MCF 10A (cell line): ENCODE measurements at regions not wholly inside any gene's neighbourhood (a gene's known extent, or its start where the extent isn't known, plus 50 kb on each side); places are given as distances from the start of the nearest gene placed in this dataset.

Experiments used
- BruUV-seq: library from RNA; stranded (reverse); fragments of 400-500 nt; replicated peaks from 2 replicates; lab custom pipeline; 2021; lab: Mats Ljungman, UMichigan
- CTCF ChIA-PET: fragments of 300-600 bp; sonication (Branson Sonifier 250); formaldehyde crosslinking; extraction: SDS; loops from one replicate; lab custom pipeline; 2021; ENCODE audit warnings: antibody characterized with exemption, inconsistent platforms; lab: Yijun Ruan, JAX
- POLR2A ChIA-PET: fragments of 300-600, 350-650 bp; sonication (Branson Sonifier 250); formaldehyde crosslinking; extraction: SDS; loops from one replicate; lab custom pipeline; 2020; ENCODE audit warnings: antibody characterized with exemption, inconsistent platforms; lab: Yijun Ruan, JAX
- DNase-seq: peaks from one replicate; pipeline ENCODE4 v3.0.0-alpha.2; 2018; ENCODE audit not compliant: unreplicated experiment
- H3K27ac Mint-ChIP-seq: one replicate; pipeline ENCODE4 v1.8.0; 2022; ENCODE audit warnings: mild to moderate bottlenecking, low read depth, mixed read lengths; ENCODE audit not compliant: unreplicated experiment
- H3K27me3 Mint-ChIP-seq: one replicate; pipeline ENCODE4 v1.8.0; 2022; ENCODE audit warnings: mixed read lengths; ENCODE audit not compliant: insufficient read depth, unreplicated experiment
- H3K36me3 Mint-ChIP-seq: one replicate; pipeline ENCODE4 v1.8.0; 2022; ENCODE audit warnings: mild to moderate bottlenecking, moderate library complexity, mixed read lengths; ENCODE audit not compliant: insufficient read depth, unreplicated experiment
- H3K4me1 Mint-ChIP-seq: one replicate; pipeline ENCODE4 v1.8.0; 2022; ENCODE audit warnings: mixed read lengths; ENCODE audit not compliant: insufficient read depth, unreplicated experiment
- H3K4me3 Mint-ChIP-seq: one replicate; pipeline ENCODE4 v1.8.0; 2022; ENCODE audit warnings: mild to moderate bottlenecking, moderate library complexity, mixed read lengths; ENCODE audit not compliant: unreplicated experiment
- H3K9me3 Mint-ChIP-seq: one replicate; pipeline ENCODE4 v1.8.0; 2022; ENCODE audit warnings: mixed read lengths; ENCODE audit not compliant: unreplicated experiment
- intact Hi-C: fragments of 100-400 bp; cut with micrococcal nuclease; formaldehyde crosslinking; loops from 2 replicates; pipeline ENCODE4 v1.14.1; 2022
- TF ChIP-seq, protein P1 (sequence below): fragments of 200-600 bp; IDR thresholded peaks from one replicate; pipeline ENCODE4 v1.8.0; 2022; ENCODE audit warnings: antibody characterized with exemption, mild to moderate bottlenecking; ENCODE audit not compliant: unreplicated experiment

GRCh38 chr2:176553685-176554100, 284.5 kb downstream of the MTX2 start:
- H3K36me3 Mint-ChIP-seq = no peaks in the 10 kb centered on the region
- H3K27ac Mint-ChIP-seq = no peak overlapping the region
- no peaks in the 10 kb centered on the region for H3K9me3 Mint-ChIP-seq
- CTCF ChIA-PET = interaction anchor here (0.5 to 3.9 kb wide), 52 partner anchors 10 to 875 kb away, joined by 3 to 175 read pairs (median 6); no protein-coding TSS in a partner anchor
- POLR2A ChIA-PET = interaction anchor here (0.6 to 5.1 kb wide), 13 partner anchors 18 to 1710 kb away, joined by 3 to 50 read pairs (median 6); partner anchors contain the start of gene MTX2
- intact Hi-C loops = loop anchor here (1.0 to 5.0 kb wide), 6 partner anchors 85 to 594 kb away; partner anchors contain the start of gene MTX2
- TF ChIP-seq, protein P1, sequence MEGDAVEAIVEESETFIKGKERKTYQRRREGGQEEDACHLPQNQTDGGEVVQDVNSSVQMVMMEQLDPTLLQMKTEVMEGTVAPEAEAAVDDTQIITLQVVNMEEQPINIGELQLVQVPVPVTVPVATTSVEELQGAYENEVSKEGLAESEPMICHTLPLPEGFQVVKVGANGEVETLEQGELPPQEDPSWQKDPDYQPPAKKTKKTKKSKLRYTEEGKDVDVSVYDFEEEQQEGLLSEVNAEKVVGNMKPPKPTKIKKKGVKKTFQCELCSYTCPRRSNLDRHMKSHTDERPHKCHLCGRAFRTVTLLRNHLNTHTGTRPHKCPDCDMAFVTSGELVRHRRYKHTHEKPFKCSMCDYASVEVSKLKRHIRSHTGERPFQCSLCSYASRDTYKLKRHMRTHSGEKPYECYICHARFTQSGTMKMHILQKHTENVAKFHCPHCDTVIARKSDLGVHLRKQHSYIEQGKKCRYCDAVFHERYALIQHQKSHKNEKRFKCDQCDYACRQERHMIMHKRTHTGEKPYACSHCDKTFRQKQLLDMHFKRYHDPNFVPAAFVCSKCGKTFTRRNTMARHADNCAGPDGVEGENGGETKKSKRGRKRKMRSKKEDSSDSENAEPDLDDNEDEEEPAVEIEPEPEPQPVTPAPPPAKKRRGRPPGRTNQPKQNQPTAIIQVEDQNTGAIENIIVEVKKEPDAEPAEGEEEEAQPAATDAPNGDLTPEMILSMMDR = no peak
- H3K4me1 Mint-ChIP-seq = peaks cover 28% of the 10 kb centered on the region
- peak; percentile 68 for DNase-seq
- no TSS peak for BruUV-seq
- H3K27me3 Mint-ChIP-seq = no peaks in the 10 kb centered on the region
- peak overlapping the region; percentile 58 for H3K4me3 Mint-ChIP-seq

DNA sequence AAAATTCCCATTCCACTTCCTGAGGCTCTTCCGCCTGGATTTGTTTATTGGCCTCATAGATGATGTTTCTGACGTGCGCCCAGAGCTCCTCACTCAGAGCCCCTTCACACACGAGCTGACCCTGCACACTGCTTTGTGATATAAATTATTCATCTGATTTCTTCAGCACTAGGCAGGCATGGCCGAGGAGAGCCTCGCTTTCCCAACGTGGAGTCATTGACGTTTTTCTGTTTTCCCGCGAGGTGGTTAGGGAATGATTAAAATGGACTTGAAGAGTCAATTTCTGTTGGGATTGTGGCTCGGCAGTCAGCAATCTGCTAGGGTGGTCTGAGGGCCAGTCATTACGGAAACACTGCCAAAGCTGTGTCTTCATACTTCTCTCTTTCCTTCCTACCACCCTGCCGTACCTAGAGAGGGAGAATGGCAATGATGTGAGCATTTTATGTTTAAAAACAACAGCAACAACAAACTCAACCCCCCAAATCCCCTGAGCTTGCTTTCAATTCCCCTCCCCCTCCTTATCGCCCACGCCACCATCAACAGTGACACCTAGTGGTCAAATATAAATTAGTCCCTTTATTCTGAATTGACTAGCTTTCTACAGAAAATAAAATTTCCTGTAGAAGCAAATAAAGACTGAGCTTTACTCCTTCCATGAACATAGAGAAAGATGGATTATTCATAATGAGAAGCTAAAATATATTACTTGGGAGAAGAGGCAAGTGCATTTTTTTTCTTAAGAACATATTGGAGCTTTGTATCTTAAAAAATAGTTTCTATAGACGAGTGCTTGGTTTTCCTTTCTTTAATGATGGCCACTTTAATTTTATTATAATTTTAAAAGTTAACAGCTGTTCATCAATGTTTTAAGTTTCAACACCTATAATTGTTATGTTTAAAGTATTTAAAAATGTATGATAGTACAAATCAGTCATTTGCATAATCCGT, 285.1 kb downstream of the MTX2 start:
- TF ChIP-seq, protein P1 = peak; percentile 83
- peak; percentile 63 for DNase-seq
- Mint-ChIP-seq H3K36me3 (no peaks in the 10 kb centered on the region), H3K27ac (no peak overlapping the region), H3K4me1 (peaks cover 28% of the 10 kb centered on the region), H3K4me3 (peak overlapping the region; percentile 58), H3K27me3 (no peaks in the 10 kb centered on the region), H3K9me3 (no peaks in the 10 kb centered on the region)
- ChIA-PET POLR2A (interaction anchor here (0.6 to 5.1 kb wide), 18 partner anchors 19 to 1711 kb away, joined by 3 to 50 read pairs (median 4); partner anchors contain the start of gene MTX2), CTCF (interaction anchor here (0.5 to 3.9 kb wide), 86 partner anchors 9 to 1878 kb away, joined by 3 to 175 read pairs (median 4); no protein-coding TSS in a partner anchor)
- intact Hi-C loops = loop anchor here (1.0 to 5.0 kb wide), 6 partner anchors 84 to 593 kb away; partner anchors contain the start of gene MTX2
- BruUV-seq = no TSS peak

- ChIA-PET POLR2A (interaction anchor here (0.7 to 5.1 kb wide), 12 partner anchors 20 to 417 kb away, joined by 3 to 50 read pairs (median 5); partner anchors contain the start of gene MTX2), CTCF (interaction anchor here (0.6 to 7.3 kb wide), 70 partner anchors 9 to 1878 kb away, joined by 3 to 175 read pairs (median 4); no protein-coding TSS in a partner anchor)
- TF ChIP-seq, protein P1 = no peak
- Mint-ChIP-seq H3K36me3 (no peaks in the 10 kb centered on the region), H3K4me3 (no peak overlapping the region), H3K4me1 (peaks cover 28% of the 10 kb centered on the region), H3K27me3 (no peaks in the 10 kb centered on the region), H3K27ac (no peak overlapping the region), H3K9me3 (no peaks in the 10 kb centered on the region)
- BruUV-seq = no TSS peak
- intact Hi-C loops = no loop called here
- DNase-seq = no peak
Observed at GRCh38 chr2:176555112-176555511, 285.9 kb downstream of the MTX2 start.

GRCh38 chr2:176555781-176556180, 286.5 kb downstream of the MTX2 start:
- Mint-ChIP-seq H3K9me3 (no peaks in the 10 kb centered on the region), H3K4me1 (peaks cover 28% of the 10 kb centered on the region), H3K4me3 (no peak overlapping the region), H3K36me3 (no peaks in the 10 kb centered on the region), H3K27ac (no peak overlapping the region), H3K27me3 (no peaks in the 10 kb centered on the region)
- intact Hi-C loops = no loop called here
- no TSS peak for BruUV-seq
- CTCF ChIA-PET = interaction anchor here (0.9 to 7.3 kb wide), 5 partner anchors 8 to 414 kb away, joined by 3 to 83 read pairs (median 3); no protein-coding TSS in a partner anchor
- no peak for DNase-seq
- TF ChIP-seq, protein P1 = no peak
- POLR2A ChIA-PET = no interaction called here
